Endodermal cell (in vitro differentiated cells): ENCODE measurements at regions not wholly inside any gene's neighbourhood (a gene's known extent, or its start where the extent isn't known, plus 50 kb on each side); places are given as distances from the start of the nearest gene placed in this dataset.

Experiments
- DNase-seq: peaks from one replicate; pipeline ENCODE4 v3.0.0-alpha.2; 2017
- H3K27ac ChIP-seq: 2 replicates; pipeline ENCODE4 v1.5.1; 2013; ENCODE audit warnings: mild to moderate bottlenecking, low read depth, low read length, moderate library complexity
- H3K27me3 ChIP-seq: 2 replicates; pipeline ENCODE4 v1.6.1; 2013; ENCODE audit warnings: mild to moderate bottlenecking, low read length, moderate library complexity; ENCODE audit not compliant: insufficient read depth, control insufficient read depth, poor library complexity, severe bottlenecking
- H3K36me3 ChIP-seq: 2 replicates; pipeline ENCODE4 v1.7.0; 2013; ENCODE audit warnings: mild to moderate bottlenecking, low read length, moderate library complexity; ENCODE audit not compliant: control insufficient read depth, insufficient read depth
- H3K4me1 ChIP-seq: one replicate; pipeline ENCODE4 v1.7.0; 2013; ENCODE audit warnings: low read length; ENCODE audit not compliant: control insufficient read depth, insufficient read depth
- H3K4me3 ChIP-seq: 2 replicates; pipeline ENCODE4 v1.5.1; 2013; ENCODE audit warnings: mild to moderate bottlenecking, low read length, moderate library complexity
- H3K9ac ChIP-seq: 2 replicates; pipeline ENCODE4 v1.6.1; 2013; ENCODE audit warnings: mild to moderate bottlenecking, low read length, moderate library complexity; ENCODE audit not compliant: poor library complexity, severe bottlenecking; ENCODE audit errors: extremely low read depth
- H3K9me3 ChIP-seq: 2 replicates; pipeline ENCODE4 v1.6.1; 2013; ENCODE audit warnings: mild to moderate bottlenecking, low read length, moderate library complexity; ENCODE audit not compliant: control insufficient read depth
- H3K27ac Mint-ChIP-seq: 2 replicates; pipeline ENCODE4 v1.8.0; 2020; ENCODE audit warnings: mixed read lengths
- H3K27me3 Mint-ChIP-seq: 2 replicates; pipeline ENCODE4 v1.8.0; 2021; ENCODE audit warnings: mild to moderate bottlenecking, mixed read lengths; ENCODE audit not compliant: insufficient read depth
- H3K36me3 Mint-ChIP-seq: 2 replicates; pipeline ENCODE4 v1.8.0; 2020; ENCODE audit warnings: low read depth, mixed read lengths
- H3K4me1 Mint-ChIP-seq: 2 replicates; pipeline ENCODE4 v1.8.0; 2020; ENCODE audit warnings: mixed read lengths
- H3K4me3 Mint-ChIP-seq: 2 replicates; pipeline ENCODE4 v1.8.0; 2020; ENCODE audit warnings: mild to moderate bottlenecking, moderate library complexity, mixed read lengths
- H3K9me3 Mint-ChIP-seq: 2 replicates; pipeline ENCODE4 v1.8.0; 2020; ENCODE audit warnings: mild to moderate bottlenecking, mixed read lengths
- WGBS, 2 experiments: methylation state at CpG; one replicate each; pipeline versions ENCODE4 v1.1.5 to v1.1.7; 2013; ENCODE audit warnings: missing lambda C conversion rate in 2 of 2, mixed read lengths in 1 of 2; ENCODE audit not compliant: insufficient coverage in 1 of 2, insufficient read length in 1 of 2; 5-methylcytosine and 5-hydroxymethylcytosine counted together
- TF ChIP-seq, protein P1 (sequence below): fragments of 200-600 bp; sonication (generic); conservative IDR thresholded peaks from 2 replicates; pipeline ENCODE4 v1.5.0; 2021; ENCODE audit warnings: antibody characterized with exemption, mild to moderate bottlenecking

DNA sequence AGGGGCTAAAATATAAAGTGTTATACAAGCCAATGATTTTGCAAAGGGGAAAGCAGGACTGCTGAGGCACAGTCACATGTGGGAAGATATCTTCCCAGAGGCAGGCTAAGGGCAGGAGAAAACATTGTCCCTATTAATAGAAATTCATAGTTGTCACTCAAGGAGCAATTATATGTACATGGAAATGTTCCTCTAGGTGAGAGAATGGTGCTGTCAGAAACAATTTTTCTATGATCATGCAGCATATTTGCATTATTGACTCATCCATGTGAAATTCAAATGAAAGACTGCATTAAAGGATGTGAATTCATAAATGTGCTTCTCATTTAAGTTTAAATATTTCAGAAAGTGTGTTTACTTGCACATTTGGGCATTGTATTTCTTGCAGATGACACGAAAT is 775.9 kb upstream of the CDH9 start:
- Mint-ChIP-seq H3K4me3 (no peak overlapping the region), H3K27ac (no peak overlapping the region), H3K27me3 (no peaks in the 10 kb centered on the region), H3K36me3 (no peaks in the 10 kb centered on the region), H3K4me1 (no peaks in the 10 kb centered on the region), H3K9me3 (no peaks in the 10 kb centered on the region)
- WGBS, 2 experiments, result 86% methylated on average over 1 of the region's 1 CpG; no CpG with 5 or more reads in 1 of the 2 experiments
- H3K36me3 ChIP-seq, result no peaks in the 10 kb centered on the region
- H3K9ac ChIP-seq, result no peak overlapping the region
- H3K9me3 ChIP-seq, result no peaks in the 10 kb centered on the region
- no peak overlapping the region for H3K4me3 ChIP-seq
- H3K27ac ChIP-seq, result no peak overlapping the region
- H3K4me1 ChIP-seq, result no peaks in the 10 kb centered on the region
- DNase-seq, result no peak
- no peaks in the 10 kb centered on the region for H3K27me3 ChIP-seq
- TF ChIP-seq, protein P1, sequence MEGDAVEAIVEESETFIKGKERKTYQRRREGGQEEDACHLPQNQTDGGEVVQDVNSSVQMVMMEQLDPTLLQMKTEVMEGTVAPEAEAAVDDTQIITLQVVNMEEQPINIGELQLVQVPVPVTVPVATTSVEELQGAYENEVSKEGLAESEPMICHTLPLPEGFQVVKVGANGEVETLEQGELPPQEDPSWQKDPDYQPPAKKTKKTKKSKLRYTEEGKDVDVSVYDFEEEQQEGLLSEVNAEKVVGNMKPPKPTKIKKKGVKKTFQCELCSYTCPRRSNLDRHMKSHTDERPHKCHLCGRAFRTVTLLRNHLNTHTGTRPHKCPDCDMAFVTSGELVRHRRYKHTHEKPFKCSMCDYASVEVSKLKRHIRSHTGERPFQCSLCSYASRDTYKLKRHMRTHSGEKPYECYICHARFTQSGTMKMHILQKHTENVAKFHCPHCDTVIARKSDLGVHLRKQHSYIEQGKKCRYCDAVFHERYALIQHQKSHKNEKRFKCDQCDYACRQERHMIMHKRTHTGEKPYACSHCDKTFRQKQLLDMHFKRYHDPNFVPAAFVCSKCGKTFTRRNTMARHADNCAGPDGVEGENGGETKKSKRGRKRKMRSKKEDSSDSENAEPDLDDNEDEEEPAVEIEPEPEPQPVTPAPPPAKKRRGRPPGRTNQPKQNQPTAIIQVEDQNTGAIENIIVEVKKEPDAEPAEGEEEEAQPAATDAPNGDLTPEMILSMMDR, result no peak

DNA sequence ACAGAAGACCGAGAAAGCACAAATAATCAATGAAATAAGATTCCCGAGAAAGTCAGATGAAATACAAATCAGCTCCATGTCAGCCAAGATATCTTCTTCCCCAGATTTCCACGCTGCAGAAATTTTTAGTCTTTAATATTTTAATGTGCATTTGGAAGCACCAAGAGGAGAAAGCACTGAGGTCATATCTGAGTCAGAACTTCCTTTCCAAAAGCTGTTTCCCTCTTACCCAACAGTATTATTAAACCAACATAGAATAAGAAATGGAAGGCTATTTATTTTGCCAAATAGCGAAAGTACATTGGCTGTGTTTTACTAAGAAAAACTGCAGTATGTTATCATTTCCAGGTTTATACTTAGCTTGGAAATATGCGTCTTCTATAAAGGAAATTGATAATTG is 772.1 kb upstream of the CDH9 start:
- no peak overlapping the region for H3K9ac ChIP-seq
- Mint-ChIP-seq H3K4me1 (no peaks in the 10 kb centered on the region), H3K27me3 (no peaks in the 10 kb centered on the region), H3K4me3 (no peak overlapping the region), H3K36me3 (no peaks in the 10 kb centered on the region), H3K9me3 (no peaks in the 10 kb centered on the region), H3K27ac (no peak overlapping the region)
- H3K9me3 ChIP-seq, result no peaks in the 10 kb centered on the region
- WGBS, 2 experiments, result 96% methylated on average over 4 of the region's 5 CpGs; no CpG with 5 or more reads in 1 of the 2 experiments
- no peaks in the 10 kb centered on the region for H3K36me3 ChIP-seq
- no peak overlapping the region for H3K27ac ChIP-seq
- TF ChIP-seq, protein P1, result no peak
- no peaks in the 10 kb centered on the region for H3K4me1 ChIP-seq
- no peak for DNase-seq
- no peaks in the 10 kb centered on the region for H3K27me3 ChIP-seq
- H3K4me3 ChIP-seq, result no peak overlapping the region

DNA sequence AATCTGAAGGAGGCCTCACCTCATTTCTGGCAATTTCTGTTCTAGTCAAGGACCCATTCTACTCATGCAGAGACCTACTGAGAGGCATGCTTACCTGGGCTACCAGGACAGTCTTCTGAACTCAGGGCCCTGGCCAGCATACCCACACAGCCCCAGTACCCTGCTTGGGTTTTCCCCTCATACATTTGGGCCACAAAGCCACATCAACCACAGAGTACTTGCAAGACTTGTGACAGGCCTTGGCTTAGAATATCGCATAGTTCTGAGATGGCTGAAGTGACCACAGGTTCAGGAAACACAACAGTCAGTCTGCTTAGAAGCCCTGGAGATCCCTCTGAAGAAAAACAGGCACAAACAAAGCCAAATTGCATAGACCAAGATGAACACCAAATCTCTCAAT is 758.8 kb upstream of the CDH9 start:
- H3K4me1 Mint-ChIP-seq, result no peaks in the 10 kb centered on the region
- no peak overlapping the region for H3K4me3 ChIP-seq
- H3K27ac Mint-ChIP-seq, result no peak overlapping the region
- H3K9me3 ChIP-seq, result no peaks in the 10 kb centered on the region
- TF ChIP-seq, protein P1, result no peak
- no peaks in the 10 kb centered on the region for H3K9me3 Mint-ChIP-seq
- no peaks in the 10 kb centered on the region for H3K36me3 Mint-ChIP-seq
- DNase-seq, result no peak
- no peak overlapping the region for H3K27ac ChIP-seq
- H3K9ac ChIP-seq, result no peak overlapping the region
- no peaks in the 10 kb centered on the region for H3K27me3 Mint-ChIP-seq
- no peak overlapping the region for H3K4me3 Mint-ChIP-seq
- no peaks in the 10 kb centered on the region for H3K27me3 ChIP-seq
- H3K36me3 ChIP-seq, result no peaks in the 10 kb centered on the region
- H3K4me1 ChIP-seq, result no peaks in the 10 kb centered on the region
- 85% methylated on average over 1 of the region's 1 CpG; no CpG with 5 or more reads in 1 of the 2 experiments for WGBS, 2 experiments
